RWPE2 (cell line): ENCODE measurements at regions not wholly inside any gene's neighbourhood (a gene's known extent, or its start where the extent isn't known, plus 50 kb on each side); places are given as distances from the start of the nearest gene placed in this dataset.
A peak's percentile ranks its signal among the peaks of the same experiment; 100 is the strongest.

Experiments used
- ATAC-seq: fragments of 200-7000 bp; cut with Tn5 transposase; 3 replicates; pipeline ENCODE4 v1.9.1; 2021; ENCODE audit warnings: low read depth
- DNase-seq: peaks from one replicate; pipeline ENCODE4 v3.0.0-alpha.2; 2020; ENCODE audit warnings: low spot score
- H3K27ac ChIP-seq: fragments of 450-650 bp; 2 replicates; pipeline ENCODE4 v1.5.1; 2017; ENCODE audit warnings: mild to moderate bottlenecking; ENCODE audit not compliant: poor library complexity, severe bottlenecking
- H3K27me3 ChIP-seq: fragments of 250-450 bp; sonication (Bioruptor Pico); 2 replicates; pipeline ENCODE4 v1.5.1; 2021; ENCODE audit warnings: mild to moderate bottlenecking, moderate library complexity; ENCODE audit not compliant: insufficient read depth, poor library complexity, severe bottlenecking
- H3K36me3 ChIP-seq: fragments of 250-450 bp; sonication (Bioruptor Pico); 2 replicates; pipeline ENCODE4 v1.5.1; 2020; ENCODE audit warnings: low read depth, mild to moderate bottlenecking, moderate library complexity
- H3K4me1 ChIP-seq: fragments of 250-450 bp; sonication (Bioruptor Pico); 2 replicates; pipeline ENCODE4 v1.5.1; 2021; ENCODE audit warnings: mild to moderate bottlenecking, moderate library complexity; ENCODE audit not compliant: insufficient read depth, poor library complexity, severe bottlenecking
- H3K4me3 ChIP-seq: fragments of 250-450 bp; sonication (Bioruptor Pico); 2 replicates; pipeline ENCODE4 v1.5.1; 2021; ENCODE audit warnings: mild to moderate bottlenecking, moderate library complexity; ENCODE audit not compliant: severe bottlenecking
- H3K9me3 ChIP-seq: fragments of 250-450 bp; sonication (Bioruptor Pico); 2 replicates; pipeline ENCODE4 v1.5.1; 2021; ENCODE audit warnings: mild to moderate bottlenecking, moderate library complexity; ENCODE audit not compliant: severe bottlenecking
- CTCF ChIP-seq: fragments of 450-650 bp; IDR thresholded peaks from one replicate; pipeline ENCODE4 v1.5.1; 2017; ENCODE audit warnings: mild to moderate bottlenecking, moderate library complexity; ENCODE audit not compliant: poor library complexity, severe bottlenecking

- no peak overlapping the region for H3K4me3 ChIP-seq
- DNase-seq (no peak), ATAC-seq (no peak)
- TF ChIP-seq CTCF = no peak
- no peaks in the 10 kb centered on the region for H3K4me1 ChIP-seq
- H3K36me3 ChIP-seq = no peaks in the 10 kb centered on the region
- no peaks in the 10 kb centered on the region for H3K27me3 ChIP-seq
- H3K27ac ChIP-seq = no peak overlapping the region
- no peaks in the 10 kb centered on the region for H3K9me3 ChIP-seq
Measured at GRCh38 chr9:79120941-79121340, 450.8 kb upstream of the TLE4 start.

GRCh38 chr9:79123415-79123814 lies 448.4 kb upstream of the TLE4 start:
- Histone ChIP-seq H3K27me3 (no peaks in the 10 kb centered on the region), H3K4me3 (no peak overlapping the region), H3K9me3 (no peaks in the 10 kb centered on the region), H3K4me1 (no peaks in the 10 kb centered on the region), H3K36me3 (no peaks in the 10 kb centered on the region), H3K27ac (no peak overlapping the region)
- no peak for TF ChIP-seq CTCF
- DNase-seq = no peak
- ATAC-seq = no peak

GRCh38 chr9:79127661-79128060 lies 444.1 kb upstream of the TLE4 start:
- DNase-seq (no peak), ATAC-seq (no peak)
- H3K27ac ChIP-seq = no peak overlapping the region

GRCh38 chr9:79129865-79130480 lies 441.8 kb upstream of the TLE4 start:
- ATAC-seq = peak; percentile 51; the same call in 1 of the 3 replicates
- Histone ChIP-seq H3K4me3 (no peak overlapping the region), H3K36me3 (no peaks in the 10 kb centered on the region), H3K9me3 (no peaks in the 10 kb centered on the region), H3K4me1 (no peaks in the 10 kb centered on the region), H3K27me3 (no peaks in the 10 kb centered on the region), H3K27ac (no peak overlapping the region)
- peak; percentile 93 for TF ChIP-seq CTCF
- no peak for DNase-seq

More at GRCh38 chr9:79127661-79128060, 444.1 kb upstream of the TLE4 start:
- H3K27me3 ChIP-seq = no peaks in the 10 kb centered on the region
- no peaks in the 10 kb centered on the region for H3K36me3 ChIP-seq
- H3K4me1 ChIP-seq = no peaks in the 10 kb centered on the region
- H3K9me3 ChIP-seq = no peaks in the 10 kb centered on the region
- no peak overlapping the region for H3K4me3 ChIP-seq
- no peak for TF ChIP-seq CTCF

GRCh38 chr9:79131246-79131774 lies 440.5 kb upstream of the TLE4 start:
- Histone ChIP-seq H3K27me3 (no peaks in the 10 kb centered on the region), H3K27ac (no peak overlapping the region), H3K9me3 (no peaks in the 10 kb centered on the region), H3K36me3 (no peaks in the 10 kb centered on the region), H3K4me3 (no peak overlapping the region), H3K4me1 (no peaks in the 10 kb centered on the region)
- DNase-seq (no peak), ATAC-seq (no peak)
- no peak for TF ChIP-seq CTCF
